GM19324 (cell line): ENCODE measurements at regions not wholly inside any gene's neighbourhood (a gene's known extent, or its start where the extent isn't known, plus 50 kb on each side); places are given as distances from the start of the nearest gene placed in this dataset.
"Not testable (repeated sequence)": the region's sequence is repeated elsewhere in the genome, so short reads cannot be mapped to it uniquely, and the experiment has no call there.

Experiments
- ATAC-seq: cut with Tn5 transposase; IDR thresholded peaks from one replicate; pipeline ENCODE4 v1.9.1; 2021; ENCODE audit warnings: mild to moderate bottlenecking, moderate library complexity; ENCODE audit not compliant: unreplicated experiment, low FRiP score

DNA sequence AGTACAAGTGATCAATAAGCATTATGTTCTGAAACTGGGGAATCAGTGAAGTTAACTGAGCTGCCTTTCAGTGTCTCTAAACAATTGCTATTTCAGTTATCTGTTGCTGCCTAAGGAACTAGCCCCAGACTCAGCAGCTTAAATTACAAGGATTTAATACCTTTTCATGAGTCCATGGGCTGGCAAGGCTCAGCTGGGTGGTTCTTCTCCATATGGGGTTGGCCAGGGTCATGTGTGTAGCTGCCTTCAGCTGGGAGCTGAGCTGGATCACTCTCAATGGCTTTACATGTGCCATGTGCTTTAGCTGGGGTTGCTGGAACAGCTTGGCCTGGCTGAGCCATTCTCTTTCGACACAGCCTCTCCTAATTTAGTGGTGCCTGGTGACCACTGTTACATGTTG, 295.0 kb upstream of the NCAM1 start:
- no peak for ATAC-seq

DNA sequence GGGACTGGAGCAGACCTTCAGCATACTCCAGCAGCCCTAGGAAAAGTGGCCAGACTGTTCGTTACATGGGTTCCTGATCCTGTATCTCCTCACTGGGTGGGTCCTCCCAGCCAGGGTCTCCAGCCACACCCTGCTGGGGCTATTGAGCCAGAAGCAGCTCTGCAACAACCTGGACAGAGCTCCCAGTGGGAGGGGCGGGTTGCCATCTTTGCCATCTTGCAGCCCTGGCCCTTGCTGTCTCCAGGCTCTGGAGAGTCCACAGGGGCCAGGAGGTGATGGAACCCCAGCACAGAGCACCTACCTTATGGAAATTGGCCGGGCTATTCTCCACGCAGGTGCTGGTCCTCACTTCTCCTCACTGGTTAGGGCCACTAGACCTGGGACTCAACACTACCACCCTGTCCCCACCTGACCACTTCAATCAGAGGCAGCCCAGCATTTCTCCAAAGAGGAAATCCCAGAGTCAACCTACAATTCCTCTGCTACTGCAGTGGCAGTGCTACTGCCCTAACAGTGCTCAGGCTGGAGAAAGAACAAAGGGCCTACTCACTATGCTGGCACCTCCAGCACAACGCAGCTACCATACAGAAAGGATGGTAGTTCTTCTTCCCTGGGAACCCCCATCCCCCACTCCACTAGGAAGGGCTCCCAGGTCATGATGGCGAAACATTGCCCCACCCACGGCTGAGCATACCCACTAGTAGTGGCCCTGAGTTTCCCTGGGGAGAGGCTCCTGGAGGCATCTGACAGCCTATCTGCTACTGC, 290.2 kb upstream of the NCAM1 start:
- ATAC-seq: no peak

DNA sequence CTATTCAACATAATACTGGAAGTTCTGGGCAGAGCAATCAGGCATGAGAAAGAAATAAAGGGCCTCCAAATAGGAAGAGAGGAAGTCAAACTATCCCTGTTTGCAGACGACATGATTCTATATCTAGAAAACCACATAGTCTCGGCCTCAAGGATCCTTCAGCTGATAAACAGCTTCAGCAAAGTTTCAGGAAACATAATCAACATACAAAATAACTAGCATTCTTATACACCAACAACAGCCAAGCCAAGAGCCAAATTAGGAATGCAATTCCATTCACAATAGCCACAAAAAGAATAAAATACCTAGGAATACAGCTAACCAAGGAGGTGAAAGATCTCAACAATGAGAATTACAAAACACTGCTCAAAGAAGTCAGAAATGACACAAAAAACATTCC, 287.8 kb upstream of the NCAM1 start:
- not testable (repeated sequence) for ATAC-seq

DNA sequence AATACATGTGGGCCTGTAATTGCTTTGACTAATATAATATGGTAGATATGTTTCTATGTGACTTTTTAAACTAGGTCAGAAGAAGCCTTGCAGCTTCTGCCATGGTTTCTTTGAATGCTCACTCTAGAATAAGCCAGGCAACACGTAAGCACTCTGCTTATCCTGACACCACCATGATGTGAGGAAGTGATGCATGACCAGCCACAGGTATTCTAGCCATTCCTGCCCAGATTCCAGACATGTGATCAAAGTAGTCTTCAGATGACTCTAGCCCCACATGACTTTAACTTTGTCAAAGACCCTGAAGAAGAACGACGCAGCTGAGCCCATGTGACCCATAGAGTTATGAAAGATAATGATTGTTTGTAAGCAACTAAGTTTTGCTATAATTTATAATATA, 276.1 kb upstream of the NCAM1 start:
- no peak for ATAC-seq

DNA sequence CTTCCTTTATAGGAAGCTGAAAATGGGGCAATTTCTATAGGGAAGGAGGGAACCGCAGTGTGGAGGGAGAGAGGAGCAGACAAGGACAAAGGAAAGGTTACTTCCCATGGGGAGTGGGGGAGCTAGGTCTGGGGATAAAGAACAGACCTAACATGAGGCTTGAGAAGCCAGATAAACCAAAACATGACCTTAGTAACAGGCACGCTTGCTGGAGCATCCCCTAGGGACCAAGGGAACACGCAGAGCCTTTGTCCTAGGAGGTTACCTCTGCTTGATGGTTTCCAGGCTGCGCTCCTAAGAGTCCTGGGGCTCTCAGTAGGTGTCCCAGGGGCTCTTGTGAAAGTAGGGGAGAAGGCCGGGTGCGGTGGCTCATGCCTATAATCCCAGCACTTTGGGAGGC, 271.4 kb upstream of the NCAM1 start:
- ATAC-seq: no peak

DNA sequence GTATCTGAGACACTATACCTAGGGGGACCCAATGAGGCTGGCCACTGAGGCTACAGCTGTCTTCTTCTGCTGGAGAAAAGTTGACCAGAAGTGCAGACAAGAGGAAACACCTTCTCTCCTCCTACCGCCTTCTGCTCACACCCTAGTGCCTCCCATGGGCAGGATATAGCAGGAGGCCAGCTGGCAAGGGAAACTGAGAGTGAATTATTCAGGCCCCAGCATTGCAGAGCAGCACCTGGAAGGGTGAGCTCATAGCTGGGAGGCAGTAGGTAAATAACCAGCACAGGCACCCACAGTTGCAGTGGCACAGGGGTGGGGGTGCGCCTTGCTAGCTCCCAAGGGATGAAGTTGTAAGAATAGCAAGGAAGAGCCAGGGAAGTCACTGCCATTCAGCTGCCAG, 267.4 kb upstream of the NCAM1 start:
- no peak for ATAC-seq

DNA sequence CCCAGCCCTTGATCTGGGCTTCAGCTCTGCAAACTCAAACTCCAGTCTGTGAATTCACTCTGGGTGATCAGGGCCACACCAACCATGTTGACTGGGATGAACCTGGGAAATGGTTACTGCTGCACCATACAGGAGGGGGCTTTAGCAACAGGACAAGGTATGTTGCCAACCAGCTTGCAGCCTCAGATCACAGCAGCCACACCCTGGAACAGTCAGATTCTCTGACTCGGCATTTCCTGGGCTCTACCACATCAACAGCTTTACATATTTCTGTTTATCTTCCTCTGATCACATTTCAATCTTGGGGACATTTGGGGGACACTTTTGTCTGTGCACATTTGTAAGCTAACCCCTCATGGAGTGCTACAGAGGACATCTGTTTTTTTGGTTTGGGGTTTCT, 267.0 kb upstream of the NCAM1 start:
- no peak for ATAC-seq

DNA sequence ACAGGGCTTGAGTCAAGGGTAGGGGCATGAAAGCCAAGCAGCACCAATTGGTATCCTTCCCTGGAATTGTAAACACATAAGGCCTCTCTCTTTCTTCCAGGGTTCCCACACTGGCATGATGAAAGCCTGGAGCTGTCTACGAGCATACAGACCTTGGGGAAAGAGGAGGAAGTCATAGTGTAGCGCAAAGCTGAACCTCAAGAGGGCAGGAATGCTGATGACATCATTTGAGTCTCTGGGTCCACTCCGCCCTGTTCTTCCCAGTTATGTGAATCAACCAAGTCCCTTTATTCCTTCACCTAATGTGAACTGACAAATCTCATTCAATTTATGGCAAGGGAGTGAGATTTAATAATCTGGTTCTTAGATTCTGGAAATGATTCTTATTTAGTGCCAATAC, 266.4 kb upstream of the NCAM1 start:
- ATAC-seq: no peak

DNA sequence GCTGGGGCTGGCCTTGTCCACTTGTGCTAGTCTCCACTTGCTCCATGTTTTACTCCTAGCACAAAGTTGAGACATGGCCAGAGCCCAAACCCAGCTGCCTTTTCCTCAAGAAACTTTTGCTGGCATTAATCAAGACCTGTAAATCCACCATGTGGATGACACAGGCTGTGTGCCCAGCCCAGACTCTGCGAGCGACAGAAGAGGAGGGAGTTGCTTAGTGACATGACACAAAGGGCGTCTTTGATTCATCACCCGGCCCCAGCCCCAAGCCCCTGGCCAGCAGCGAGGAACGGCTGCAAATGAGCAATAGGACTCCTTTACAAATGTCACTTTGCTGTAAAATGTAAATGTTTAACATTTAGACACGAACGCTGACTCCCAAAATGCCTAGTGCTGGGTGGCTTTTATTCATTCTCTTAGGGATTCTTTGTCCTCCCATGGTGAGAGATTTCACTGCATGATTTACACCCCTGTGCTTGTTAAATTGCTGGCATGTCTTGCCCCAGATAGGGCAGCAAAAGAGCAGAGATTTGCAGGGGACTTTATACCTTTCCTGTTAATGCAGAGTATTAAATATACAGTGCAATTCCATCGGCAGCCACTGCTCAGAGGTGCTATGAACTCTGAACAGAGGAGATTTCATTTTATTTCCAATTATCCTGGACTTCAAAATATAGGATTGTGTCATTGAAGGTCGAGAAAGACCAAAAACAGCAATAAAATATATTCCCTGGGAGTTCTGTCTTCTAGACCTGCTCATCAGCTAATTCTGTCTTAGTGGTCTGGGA, 263.6 kb upstream of the NCAM1 start:
- no peak for ATAC-seq

DNA sequence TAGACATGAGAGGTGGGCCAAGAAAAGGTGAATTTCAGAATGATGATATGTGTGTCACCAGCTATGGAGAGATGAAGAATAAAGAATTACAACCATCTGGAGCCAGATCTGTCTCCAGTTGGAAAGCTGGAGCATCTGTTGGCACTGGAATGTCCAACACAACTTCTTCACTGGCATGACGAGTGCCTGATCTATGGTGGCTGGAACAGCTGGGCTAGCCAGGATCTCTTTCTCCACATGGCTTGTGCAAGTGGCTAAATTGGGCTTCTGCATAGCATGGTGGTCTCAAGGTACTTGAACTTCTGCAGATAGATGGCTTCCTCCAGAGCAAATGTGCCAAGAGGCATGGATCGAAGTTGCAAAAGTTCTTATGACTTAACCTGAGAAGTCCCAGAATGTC, 256.1 kb upstream of the NCAM1 start:
- no peak for ATAC-seq

DNA sequence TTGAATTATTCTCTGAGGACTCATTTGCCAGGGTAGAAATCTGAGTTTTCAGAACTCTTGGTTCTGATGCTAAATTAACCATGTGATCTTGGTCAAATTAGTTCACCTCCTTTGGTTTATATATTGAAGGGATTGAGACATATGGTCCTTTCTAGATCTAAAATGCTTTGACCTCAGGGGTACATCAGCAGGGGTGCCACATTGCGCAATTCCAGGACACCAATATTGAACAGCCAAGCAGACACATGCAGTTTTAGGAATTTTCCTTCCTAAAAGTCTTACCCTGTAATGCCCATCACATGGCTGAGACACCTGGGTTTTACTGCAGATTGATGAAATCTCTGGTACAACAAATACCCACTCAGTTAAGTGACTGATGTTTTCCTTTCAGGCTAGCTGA, 254.4 kb upstream of the NCAM1 start:
- ATAC-seq: no peak

DNA sequence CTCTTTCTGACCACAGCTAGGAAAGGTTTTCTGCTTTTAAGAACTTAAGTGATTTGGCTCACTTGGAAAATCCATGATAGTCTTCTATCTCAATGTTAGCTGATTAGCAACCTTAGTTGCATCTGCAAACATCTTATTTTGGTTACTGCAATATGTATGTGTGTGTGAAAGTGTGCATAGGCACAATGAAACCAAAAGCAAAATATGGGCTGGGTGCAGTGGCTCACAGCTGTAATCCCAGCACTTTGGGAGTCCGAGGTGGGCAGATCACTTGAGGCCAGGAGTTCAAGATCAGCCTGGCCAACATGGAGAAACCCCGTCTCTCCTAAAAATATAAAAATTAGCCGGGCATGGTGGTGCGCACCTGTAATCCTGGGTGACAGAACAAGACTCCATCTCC, 246.9 kb upstream of the NCAM1 start:
- ATAC-seq: not testable (repeated sequence)

DNA sequence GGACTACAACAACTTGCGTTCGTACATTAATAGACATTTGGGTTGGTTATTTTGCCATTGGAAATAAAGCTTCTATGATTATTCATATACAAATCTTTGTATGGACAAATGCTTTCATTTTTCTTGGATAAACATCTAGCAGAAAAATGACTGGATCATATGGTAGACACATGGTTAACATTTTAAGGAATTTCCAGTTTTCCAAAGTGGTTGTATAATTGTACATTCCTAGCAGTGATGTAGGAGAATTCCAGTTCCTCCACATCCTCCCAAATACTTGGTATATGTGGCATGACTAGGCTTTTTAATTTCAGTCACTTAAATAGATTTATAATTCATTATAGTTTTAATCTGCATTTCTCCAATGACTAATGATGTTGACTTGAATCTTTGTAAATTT, 246.2 kb upstream of the NCAM1 start:
- ATAC-seq: no peak

DNA sequence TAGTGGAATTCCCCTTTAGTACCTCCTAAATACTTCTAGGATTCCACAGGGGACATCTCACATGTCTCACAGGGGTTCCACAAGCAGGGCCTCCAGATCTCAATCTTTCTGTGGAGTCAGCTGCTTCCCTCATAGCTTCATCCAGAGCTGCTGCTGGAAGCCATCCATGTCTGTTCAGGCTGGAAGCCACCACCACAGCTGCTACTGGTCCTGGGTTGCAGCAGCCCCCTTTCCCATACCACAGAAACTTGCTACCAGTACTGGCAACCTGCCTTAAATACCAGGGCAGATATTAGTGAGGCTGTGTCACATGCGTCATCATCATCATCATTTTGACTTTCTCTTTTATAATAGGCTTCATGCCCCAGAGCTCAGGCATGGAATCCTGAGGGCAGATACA, 242.7 kb upstream of the NCAM1 start:
- no peak for ATAC-seq

DNA sequence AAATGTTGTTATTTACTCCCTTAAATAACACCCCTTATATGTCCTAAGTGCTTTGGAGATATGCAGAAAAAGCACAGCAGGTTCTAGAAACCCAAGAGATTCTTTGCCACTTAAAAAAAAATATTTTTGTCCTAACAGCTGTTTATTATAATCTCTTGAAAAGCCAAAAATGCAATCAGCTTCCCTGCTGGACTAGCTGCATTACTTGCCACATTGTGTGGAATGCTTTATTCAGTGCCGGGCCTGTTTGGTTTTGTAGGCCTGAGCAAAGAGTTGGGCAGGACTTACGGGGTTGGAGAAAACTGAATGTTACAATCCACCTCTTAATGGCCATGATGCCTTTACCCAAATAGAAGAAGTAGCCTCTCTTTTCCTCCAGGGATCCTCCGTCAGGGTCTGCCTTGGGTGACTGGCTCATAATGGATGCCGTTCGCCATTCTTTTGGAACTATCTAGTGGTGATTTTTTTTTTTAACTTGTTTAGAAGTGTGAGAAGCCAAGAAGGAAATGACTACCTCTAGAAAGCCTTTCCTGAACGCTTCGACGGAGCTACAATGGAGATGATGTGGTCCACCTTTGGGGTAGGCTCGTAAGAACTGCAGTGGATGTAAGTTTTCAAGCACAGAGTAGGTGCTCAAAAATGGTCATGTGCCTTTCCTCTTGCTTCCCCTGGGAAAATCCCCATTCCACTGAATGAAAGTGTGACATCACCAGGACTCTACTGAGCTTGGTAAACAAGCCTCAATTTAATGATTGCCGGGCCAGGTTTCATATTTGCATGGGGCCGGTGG, 241.3 kb upstream of the NCAM1 start:
- no peak for ATAC-seq

DNA sequence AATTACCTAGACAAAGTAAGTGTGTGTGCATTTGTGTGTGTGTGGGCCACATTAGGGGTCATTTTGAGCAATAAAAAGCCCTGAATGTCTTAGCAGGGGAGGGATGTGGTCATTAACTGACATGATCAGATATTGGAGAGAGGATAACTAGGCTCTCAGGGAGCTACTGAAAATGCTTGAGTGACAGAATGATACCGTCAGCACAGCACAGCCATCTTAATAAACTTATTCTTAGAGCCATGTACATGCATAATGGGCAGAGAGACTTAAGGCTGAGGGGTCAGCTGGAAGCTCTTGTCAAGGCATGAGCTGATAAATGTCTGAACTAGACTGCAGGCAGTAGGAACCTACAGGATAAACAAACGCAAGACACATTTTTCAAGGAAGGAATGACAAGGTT, 239.1 kb upstream of the NCAM1 start:
- ATAC-seq: no peak

DNA sequence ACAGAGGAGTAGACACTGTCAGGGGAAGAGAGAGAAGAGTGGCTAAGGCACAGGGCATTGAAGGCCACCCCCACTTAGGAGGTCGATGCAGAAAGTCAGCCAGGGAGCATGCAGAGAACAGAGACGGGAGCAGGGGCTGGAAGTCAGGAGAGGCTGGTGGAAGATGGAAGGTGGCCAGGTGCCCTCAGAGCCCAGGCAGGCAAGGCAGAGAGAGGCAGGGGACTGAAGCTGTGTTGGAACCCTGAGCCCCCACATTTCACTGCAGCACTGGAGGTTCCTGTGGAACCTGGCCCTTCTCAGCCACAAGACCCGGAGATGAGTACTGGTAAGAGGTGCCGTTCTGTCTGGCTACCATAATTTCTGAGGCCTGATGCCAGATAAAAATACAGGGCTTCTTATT, 238.3 kb upstream of the NCAM1 start:
- no peak for ATAC-seq

DNA sequence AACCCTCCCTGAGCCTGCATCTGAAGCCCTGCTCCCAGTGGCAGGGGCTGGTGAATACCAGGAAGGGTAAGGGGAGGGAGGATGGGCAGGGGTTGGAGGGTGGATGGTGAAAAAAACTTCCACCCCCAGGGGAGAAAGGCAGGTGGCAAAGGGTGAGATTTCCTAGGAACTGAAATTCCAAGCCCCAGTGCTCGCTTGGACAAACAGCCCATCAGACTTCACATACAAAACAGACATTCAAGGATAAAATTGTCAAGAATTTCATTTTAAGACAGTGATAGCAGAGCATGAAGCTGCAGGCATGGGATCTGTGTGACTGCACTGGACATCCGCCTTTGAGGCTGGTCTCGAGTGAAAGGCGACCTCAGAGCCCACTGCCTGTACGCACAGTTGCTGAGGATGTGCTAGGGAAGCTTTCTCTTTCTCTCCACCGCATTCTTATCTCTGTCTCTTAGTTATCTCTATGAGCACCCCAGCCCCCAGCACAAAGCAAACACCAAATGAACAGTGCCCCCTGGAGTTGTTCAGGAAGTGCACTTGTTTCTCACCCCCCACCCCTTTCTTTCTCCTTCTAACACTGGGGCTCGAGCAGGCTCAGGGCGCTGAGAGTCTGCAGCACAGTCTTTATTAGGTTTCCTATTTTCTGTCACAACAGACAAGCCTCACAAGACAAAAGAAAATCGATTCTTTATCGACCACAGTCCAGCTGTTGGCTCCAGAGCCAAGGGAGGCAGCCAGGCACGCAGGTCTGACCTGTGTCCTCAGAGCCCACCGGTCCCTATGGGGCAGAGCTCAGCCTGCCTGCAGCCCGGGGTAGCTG, 237.3 kb upstream of the NCAM1 start:
- ATAC-seq: no peak

DNA sequence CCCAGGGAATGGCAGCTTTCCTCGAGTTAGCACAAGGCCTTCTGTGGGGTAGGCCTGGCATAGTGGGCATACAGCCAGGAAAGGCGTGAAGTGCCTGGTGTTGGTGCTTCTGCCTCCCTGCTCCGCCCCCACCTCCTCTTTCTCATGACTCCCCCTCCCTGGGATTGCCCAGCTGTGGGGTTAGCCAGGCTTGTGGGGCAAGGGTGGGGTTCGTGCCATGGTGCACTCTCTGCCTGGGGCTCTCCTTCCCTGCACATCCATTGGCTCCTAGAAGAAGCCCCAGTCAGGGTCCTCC, 236.8 kb upstream of the NCAM1 start:
- ATAC-seq: no peak

DNA sequence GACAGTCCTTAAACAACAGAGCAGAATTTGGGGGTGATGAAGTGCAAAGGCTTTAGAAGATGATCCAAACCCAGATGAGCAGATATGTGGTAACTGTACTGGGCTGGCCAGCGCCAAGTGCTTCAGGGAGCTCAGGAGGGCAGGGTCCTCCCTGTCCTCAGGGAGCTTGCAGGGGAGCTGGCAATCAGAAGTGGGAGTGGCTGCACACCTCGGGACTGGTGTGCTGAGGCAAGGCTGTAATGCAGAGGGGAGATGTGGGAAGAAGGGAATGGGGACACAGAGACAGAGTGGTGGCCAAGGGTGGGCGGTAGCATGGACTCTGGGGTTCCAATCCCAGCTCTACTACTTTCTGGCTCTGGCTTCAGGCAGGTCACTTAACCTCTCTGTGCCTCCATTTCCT, 235.6 kb upstream of the NCAM1 start:
- no peak for ATAC-seq

DNA sequence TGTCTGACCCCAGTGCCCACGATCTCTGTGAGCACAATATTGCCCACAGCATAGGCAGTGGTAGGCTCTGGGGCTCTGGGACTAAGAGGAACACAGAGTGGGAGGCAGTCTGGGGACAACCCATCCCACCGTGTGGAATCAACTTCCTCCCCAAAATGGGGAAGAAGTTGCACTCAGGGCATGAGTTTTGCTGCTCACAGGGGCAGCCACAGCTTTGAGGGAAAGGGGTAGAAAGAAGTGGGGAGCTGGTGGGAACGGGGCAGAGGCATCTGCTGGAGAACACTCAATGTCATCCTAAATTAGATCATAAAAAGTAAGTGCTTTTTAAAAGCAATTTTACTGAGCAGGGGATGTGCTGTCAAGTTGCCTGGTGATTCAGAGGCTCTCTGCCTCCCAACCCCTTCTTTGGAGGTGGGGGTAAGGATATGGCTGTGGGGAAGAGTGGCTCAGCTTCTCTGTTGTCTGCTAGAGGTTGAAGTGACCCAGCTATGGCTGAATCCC, 233.8 kb upstream of the NCAM1 start:
- no peak for ATAC-seq
